Stimulated activated naive CD8-positive, alpha-beta T cell treated with anti-CD3 and anti-CD28 coated beads, Interleukin-15, Interleukin-2, amounts not matched to agents 100 ng/mL and 50 ng/mL, for 24 hours (primary cell): ENCODE measurements at regions not wholly inside any gene's neighbourhood (a gene's known extent, or its start where the extent isn't known, plus 50 kb on each side); places are given as distances from the start of the nearest gene placed in this dataset.

Experiments
- H3K27ac Mint-ChIP-seq: one replicate; pipeline ENCODE4 v1.8.0; 2021; ENCODE audit warnings: mild to moderate bottlenecking, mixed read lengths
- H3K27me3 Mint-ChIP-seq: one replicate; pipeline ENCODE4 v1.8.0; 2021; ENCODE audit warnings: mixed read lengths
- H3K36me3 Mint-ChIP-seq: one replicate; pipeline ENCODE4 v1.8.0; 2021; ENCODE audit warnings: low read depth, mixed read lengths
- H3K4me1 Mint-ChIP-seq: one replicate; pipeline ENCODE4 v1.8.0; 2021; ENCODE audit warnings: low read depth, mixed read lengths
- H3K4me3 Mint-ChIP-seq: one replicate; pipeline ENCODE4 v1.8.0; 2021; ENCODE audit warnings: mild to moderate bottlenecking, mixed read lengths
- H3K9me3 Mint-ChIP-seq: one replicate; pipeline ENCODE4 v1.8.0; 2021; ENCODE audit warnings: mixed read lengths

DNA sequence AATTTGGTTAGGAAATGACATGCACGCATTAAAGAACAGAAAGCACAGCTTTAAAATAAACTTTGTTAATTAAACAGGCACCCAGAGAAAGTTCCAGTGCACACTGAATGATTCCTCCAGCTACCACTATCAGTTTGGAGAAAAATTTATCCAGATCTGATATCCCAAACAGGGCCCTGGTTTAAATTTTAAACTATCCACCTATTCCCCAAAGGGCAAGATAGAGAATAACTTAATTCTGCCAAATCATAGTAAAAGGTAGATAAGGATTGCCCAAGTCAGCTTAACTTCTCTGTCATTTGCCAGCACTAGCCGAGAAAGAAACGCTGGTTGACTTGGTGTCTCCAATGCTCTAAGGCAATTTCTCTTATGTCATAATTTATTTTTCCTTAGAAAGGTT, 321.9 kb upstream of the PKDCC start:
- Mint-ChIP-seq H3K27me3 (peaks cover 4% of the 10 kb centered on the region), H3K27ac (no peak overlapping the region), H3K9me3 (no peaks in the 10 kb centered on the region), H3K4me3 (no peak overlapping the region), H3K36me3 (no peaks in the 10 kb centered on the region), H3K4me1 (no peaks in the 10 kb centered on the region)

DNA sequence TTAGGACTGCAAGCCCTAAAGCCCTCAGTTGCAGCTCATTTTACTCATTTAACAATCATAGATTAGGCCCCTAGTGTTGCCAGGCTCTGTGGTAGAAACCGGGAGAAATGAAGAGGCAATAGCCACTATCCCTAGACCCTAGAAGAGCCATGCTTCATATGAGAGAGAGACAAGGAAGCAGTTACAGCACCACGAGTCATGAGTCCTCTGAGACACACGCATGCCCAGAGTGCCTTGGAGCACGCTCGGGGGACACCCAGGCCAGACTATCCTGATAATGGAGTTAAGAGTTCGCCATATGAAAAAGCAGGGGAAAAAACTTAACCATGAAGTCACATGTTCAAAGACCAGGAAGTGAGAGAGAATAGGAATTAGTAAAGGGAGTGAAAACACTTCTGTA, 321.5 kb upstream of the PKDCC start:
- H3K4me3 Mint-ChIP-seq = no peak overlapping the region
- no peaks in the 10 kb centered on the region for H3K36me3 Mint-ChIP-seq
- no peaks in the 10 kb centered on the region for H3K9me3 Mint-ChIP-seq
- no peaks in the 10 kb centered on the region for H3K4me1 Mint-ChIP-seq
- no peak overlapping the region for H3K27ac Mint-ChIP-seq
- H3K27me3 Mint-ChIP-seq = peaks cover 6% of the 10 kb centered on the region

DNA sequence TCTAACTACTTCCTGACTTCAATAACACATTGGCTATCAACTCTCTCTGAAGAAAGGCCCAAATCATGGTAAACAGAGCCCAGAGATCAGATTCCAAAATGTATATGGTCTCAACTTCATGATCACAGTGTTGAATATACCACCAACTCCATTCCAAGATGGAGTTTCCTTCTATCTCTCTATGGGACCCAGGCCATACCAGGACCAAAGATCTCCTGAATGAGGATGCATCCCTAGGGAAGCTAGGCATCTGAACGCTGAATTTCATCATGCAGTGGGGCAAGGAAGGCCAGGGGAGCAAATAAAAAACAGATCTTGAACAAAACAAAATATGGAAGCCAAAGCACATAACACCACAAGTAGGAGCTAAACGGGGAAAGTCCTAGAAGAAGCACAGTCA, 320.7 kb upstream of the PKDCC start:
- no peak overlapping the region for H3K27ac Mint-ChIP-seq
- H3K36me3 Mint-ChIP-seq = no peaks in the 10 kb centered on the region
- H3K27me3 Mint-ChIP-seq = peaks cover 12% of the 10 kb centered on the region
- no peak overlapping the region for H3K4me3 Mint-ChIP-seq
- H3K4me1 Mint-ChIP-seq = no peaks in the 10 kb centered on the region
- H3K9me3 Mint-ChIP-seq = no peaks in the 10 kb centered on the region

DNA sequence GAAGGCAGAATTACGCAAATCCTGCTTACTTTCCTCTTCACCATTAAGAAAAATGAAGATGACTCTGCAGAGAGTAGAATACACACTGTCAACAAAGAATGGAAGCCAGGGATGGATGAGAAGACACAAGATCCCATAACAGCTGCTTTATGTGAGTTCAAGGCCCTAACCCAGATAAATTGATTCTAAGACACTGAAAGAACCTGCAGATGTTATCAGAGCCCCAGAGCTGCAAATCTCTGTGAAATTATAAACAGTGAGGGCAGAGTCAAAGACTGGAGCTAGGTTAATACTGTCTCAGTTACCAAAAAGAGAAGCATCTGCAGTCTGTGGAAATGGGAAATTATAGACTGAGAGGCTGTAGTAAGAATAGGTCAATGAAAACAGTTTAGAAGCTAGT, 320.1 kb upstream of the PKDCC start:
- Mint-ChIP-seq H3K4me3 (no peak overlapping the region), H3K4me1 (no peaks in the 10 kb centered on the region), H3K27ac (no peak overlapping the region), H3K27me3 (peaks cover 16% of the 10 kb centered on the region), H3K9me3 (no peaks in the 10 kb centered on the region), H3K36me3 (no peaks in the 10 kb centered on the region)

DNA sequence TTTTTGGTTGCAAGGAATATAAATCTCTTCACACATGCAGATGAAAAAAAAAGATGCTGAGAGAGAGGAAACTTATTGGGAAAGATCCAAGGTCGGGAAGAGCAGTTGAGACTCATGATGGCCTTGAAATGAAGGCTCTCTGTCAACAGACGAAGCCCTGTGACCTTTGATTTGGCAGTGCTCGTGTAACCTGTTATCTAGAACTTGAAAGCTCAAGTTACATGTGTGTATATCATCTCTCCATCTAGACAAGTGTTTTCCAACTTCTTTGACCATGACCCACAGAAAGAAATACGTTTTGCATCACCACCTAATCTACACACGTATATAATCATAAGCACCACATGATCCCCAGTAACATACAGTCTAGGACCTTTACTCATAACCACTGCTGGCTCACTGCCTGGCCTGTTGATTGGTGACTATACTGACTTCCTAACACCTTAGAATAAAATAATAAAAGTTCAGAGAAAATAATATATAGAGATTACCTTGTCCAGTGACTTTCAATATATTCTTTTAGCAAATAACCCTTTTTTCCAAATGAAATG, 319.0 kb upstream of the PKDCC start:
- H3K27ac Mint-ChIP-seq = no peak overlapping the region
- no peaks in the 10 kb centered on the region for H3K36me3 Mint-ChIP-seq
- no peaks in the 10 kb centered on the region for H3K9me3 Mint-ChIP-seq
- H3K4me3 Mint-ChIP-seq = no peak overlapping the region
- peaks cover 16% of the 10 kb centered on the region for H3K27me3 Mint-ChIP-seq
- no peaks in the 10 kb centered on the region for H3K4me1 Mint-ChIP-seq

DNA sequence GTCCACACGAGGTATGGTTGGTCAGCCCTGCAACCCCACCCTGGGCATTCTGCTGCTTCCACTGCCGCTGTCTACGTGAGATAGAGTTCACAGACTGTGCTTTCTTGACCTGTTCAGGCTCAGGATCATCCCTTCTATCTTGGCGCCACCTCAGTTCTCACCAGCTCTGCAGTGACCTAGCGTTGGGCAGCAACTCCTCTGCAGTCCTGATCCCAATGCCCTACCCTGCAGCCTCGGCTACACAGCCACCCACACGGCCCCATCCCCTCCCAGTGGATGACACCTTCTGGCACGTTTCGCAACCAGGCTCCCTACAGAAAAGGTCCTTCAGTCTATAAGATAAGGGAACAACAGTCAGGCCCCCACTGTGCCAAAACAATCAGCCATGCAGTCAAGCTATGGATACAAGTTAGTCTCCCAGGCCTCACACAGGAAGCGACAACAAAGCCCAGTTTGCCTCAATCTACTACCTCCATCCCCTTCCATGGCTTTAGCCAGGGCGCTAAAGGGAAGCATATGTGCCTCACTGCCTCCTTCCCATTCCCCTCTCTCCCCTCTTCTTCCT, 317.9 kb upstream of the PKDCC start:
- H3K4me1 Mint-ChIP-seq = no peaks in the 10 kb centered on the region
- H3K27me3 Mint-ChIP-seq = peaks cover 20% of the 10 kb centered on the region
- H3K9me3 Mint-ChIP-seq = no peaks in the 10 kb centered on the region
- H3K27ac Mint-ChIP-seq = no peak overlapping the region
- H3K36me3 Mint-ChIP-seq = no peaks in the 10 kb centered on the region
- H3K4me3 Mint-ChIP-seq = no peak overlapping the region

DNA sequence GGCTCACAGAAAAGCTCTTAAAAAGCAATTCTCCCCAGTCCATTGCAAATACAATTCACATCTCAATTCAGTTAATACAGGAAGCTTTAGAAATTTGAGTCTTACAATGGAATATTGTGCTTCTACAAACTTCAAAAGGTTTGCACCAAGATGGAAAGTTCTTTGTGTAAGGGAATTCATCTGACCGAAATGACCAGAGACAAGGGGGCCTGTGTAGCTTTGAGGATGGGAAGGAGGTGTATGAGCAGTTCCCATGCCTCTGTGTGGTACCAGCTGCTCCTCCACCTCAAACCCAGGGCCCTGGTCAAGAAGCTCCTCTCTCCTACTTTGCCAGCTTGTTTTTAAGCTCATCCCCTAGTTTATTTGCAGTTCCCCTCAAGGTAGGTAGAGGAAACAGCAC, 312.8 kb upstream of the PKDCC start:
- H3K27me3 Mint-ChIP-seq = peaks cover 29% of the 10 kb centered on the region
- no peaks in the 10 kb centered on the region for H3K9me3 Mint-ChIP-seq

DNA sequence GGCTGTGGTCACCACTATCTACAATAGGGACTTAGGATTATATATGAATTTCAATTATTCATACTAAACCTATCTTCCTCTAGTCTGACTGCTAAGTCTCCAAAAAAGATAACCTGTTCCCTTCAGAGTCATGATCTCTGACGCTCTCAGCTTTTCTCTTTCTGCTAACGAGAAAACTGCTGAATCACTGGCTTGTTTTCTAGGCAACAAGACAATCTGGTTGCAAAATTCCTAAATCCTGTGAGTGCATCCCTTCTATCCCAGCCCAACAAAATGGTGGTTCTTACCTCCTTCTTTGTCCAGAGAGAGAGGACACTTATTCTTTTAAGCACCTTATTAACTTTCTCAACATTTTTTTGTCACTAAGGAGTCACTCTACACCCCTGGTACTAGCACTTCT, 312.3 kb upstream of the PKDCC start:
- Mint-ChIP-seq H3K4me1 (no peaks in the 10 kb centered on the region), H3K36me3 (no peaks in the 10 kb centered on the region), H3K4me3 (no peak overlapping the region), H3K27me3 (peaks cover 25% of the 10 kb centered on the region), H3K9me3 (no peaks in the 10 kb centered on the region), H3K27ac (no peak overlapping the region)

More for the DNA sequence above, 312.8 kb upstream of the PKDCC start:
- Mint-ChIP-seq H3K4me3 (no peak overlapping the region), H3K4me1 (no peaks in the 10 kb centered on the region), H3K27ac (no peak overlapping the region), H3K36me3 (no peaks in the 10 kb centered on the region)

DNA sequence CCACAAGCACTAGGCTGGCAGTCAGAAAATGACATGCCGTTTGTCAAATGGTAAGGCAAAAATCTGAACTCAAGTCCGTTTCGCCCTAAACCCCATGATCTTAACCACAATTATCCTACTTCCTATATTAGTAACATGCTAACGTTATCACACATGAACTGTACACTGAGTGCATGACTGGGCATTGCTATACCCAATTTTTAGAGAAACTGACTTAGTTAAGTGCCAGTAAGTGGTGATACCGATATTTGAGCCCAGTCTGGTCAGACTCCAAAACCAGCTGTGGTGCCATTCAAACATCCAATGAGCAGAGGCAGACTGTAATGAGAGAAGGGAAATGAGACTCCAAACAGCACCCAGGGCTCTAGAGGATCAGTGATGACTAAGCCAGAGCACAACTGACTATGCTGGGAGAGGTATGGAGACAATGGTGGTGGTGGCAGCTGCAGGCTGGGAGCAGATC, 311.7 kb upstream of the PKDCC start:
- Mint-ChIP-seq H3K4me1 (no peaks in the 10 kb centered on the region), H3K4me3 (no peak overlapping the region), H3K27me3 (peaks cover 25% of the 10 kb centered on the region), H3K36me3 (no peaks in the 10 kb centered on the region), H3K9me3 (no peaks in the 10 kb centered on the region), H3K27ac (no peak overlapping the region)

DNA sequence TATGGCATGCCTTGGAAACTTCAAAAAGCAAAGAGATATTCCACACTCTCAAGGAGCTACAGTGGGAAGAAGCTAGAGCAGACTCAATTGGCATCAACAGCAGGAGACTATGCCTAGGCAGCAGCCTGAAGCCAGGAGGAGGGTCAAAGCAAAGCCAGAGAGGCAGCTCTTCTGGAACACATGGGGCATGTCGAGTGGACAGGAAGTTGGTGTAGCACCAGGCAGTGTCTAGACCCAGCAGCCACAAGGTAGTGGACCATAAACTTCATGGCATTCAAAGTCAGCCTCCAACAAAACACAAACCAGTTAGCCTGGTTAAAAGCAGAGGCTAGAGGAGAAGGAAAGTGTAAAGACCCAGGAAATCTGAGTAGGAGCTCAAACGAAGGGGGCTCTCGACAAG, 311.2 kb upstream of the PKDCC start:
- Mint-ChIP-seq H3K4me1 (no peaks in the 10 kb centered on the region), H3K9me3 (no peaks in the 10 kb centered on the region), H3K27me3 (peaks cover 21% of the 10 kb centered on the region), H3K36me3 (no peaks in the 10 kb centered on the region), H3K27ac (no peak overlapping the region), H3K4me3 (no peak overlapping the region)

DNA sequence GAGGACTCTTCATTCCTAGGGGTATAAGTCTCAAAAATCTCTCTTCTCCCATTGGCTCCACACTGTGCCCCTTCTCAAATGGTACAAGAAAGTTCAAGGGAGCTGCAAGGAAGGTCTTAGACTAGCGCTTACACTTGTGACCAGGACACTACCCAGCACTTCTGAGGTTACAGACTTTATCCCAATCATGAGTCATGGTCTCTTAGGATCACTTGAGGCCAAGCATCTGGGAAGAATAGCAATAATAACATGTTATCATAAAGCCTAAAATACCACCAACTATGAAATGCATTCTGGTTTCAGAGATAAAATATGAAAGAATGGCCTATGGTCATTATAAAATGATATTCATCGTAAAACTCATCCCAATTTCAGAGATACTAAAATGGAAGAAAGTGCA, 309.9 kb upstream of the PKDCC start:
- H3K4me3 Mint-ChIP-seq = no peak overlapping the region
- peaks cover 13% of the 10 kb centered on the region for H3K27me3 Mint-ChIP-seq
- H3K9me3 Mint-ChIP-seq = no peaks in the 10 kb centered on the region
- H3K36me3 Mint-ChIP-seq = no peaks in the 10 kb centered on the region
- no peaks in the 10 kb centered on the region for H3K4me1 Mint-ChIP-seq
- H3K27ac Mint-ChIP-seq = no peak overlapping the region

DNA sequence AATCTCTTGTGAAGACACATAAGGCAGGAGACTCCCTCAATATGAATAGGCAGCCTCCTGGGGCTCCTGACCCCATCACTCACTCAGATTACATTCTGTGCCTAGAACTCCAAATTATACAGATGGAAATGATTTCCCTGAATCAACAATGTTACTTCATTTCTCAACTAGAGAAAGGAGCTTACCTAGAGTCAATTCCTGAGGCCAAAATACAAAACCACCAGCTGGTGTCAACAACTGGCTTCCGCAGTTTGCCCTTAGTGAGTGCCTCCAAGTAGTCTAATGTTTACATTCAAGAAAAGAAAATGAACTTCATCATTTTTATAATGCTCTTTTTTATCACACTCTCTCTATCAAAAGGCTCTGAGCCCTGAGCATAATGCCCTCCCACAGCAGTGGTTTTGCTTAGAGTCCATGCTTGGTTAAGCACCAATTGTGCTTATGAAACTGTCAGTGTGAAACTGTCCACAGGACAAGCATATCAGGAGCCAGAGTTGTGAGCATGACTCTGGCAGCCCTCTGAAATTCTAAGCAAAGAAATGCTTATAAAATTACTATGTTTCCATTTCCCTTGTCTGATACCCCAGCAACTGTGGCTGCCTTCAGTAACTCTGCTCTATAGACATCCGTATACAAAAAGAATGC, 305.7 kb upstream of the PKDCC start:
- H3K36me3 Mint-ChIP-seq = no peaks in the 10 kb centered on the region
- H3K4me1 Mint-ChIP-seq = no peaks in the 10 kb centered on the region
- no peak overlapping the region for H3K27ac Mint-ChIP-seq
- no peaks in the 10 kb centered on the region for H3K27me3 Mint-ChIP-seq
- no peak overlapping the region for H3K4me3 Mint-ChIP-seq
- H3K9me3 Mint-ChIP-seq = no peaks in the 10 kb centered on the region

DNA sequence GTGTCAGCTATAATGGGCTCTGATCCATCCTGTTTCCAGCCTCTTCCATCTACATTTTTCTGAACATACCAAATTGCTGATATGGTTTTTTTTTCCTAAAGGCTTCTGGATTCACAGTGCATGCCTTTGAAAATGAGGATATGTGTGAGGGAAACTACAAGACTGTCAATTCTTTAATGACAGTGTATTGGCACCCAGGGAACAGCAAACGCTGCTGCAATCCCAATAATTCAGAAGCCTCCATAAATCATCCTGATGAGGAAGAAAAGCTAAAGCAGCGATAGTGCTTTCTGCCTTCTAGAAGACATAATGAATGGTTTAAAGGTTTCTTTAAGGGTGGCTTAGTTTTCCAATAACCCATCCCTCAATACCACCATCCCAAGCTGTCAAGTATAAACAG, 304.5 kb upstream of the PKDCC start:
- Mint-ChIP-seq H3K4me1 (no peaks in the 10 kb centered on the region), H3K27me3 (no peaks in the 10 kb centered on the region), H3K27ac (no peak overlapping the region), H3K36me3 (no peaks in the 10 kb centered on the region), H3K9me3 (no peaks in the 10 kb centered on the region), H3K4me3 (no peak overlapping the region)

DNA sequence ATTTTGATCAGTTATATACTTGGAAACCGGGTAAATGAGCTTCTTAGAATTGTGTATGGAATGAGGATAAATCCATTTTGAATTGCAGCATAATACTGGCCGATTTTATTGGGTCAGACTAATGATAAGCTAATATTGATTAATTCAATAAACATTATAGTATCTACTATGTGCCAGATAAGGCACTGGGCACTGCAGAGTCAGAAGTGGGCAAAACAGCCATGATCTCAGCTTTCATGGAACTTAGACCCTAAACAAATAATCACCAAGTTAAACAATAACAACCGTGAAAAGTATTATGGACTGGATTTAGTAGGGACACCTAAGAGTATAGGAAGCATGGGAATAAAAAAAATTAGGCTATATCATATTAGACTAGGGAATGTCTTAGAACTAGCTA, 297.0 kb upstream of the PKDCC start:
- Mint-ChIP-seq H3K36me3 (no peaks in the 10 kb centered on the region), H3K27me3 (no peaks in the 10 kb centered on the region), H3K27ac (no peak overlapping the region), H3K4me1 (no peaks in the 10 kb centered on the region), H3K4me3 (no peak overlapping the region), H3K9me3 (peaks cover 4% of the 10 kb centered on the region)

DNA sequence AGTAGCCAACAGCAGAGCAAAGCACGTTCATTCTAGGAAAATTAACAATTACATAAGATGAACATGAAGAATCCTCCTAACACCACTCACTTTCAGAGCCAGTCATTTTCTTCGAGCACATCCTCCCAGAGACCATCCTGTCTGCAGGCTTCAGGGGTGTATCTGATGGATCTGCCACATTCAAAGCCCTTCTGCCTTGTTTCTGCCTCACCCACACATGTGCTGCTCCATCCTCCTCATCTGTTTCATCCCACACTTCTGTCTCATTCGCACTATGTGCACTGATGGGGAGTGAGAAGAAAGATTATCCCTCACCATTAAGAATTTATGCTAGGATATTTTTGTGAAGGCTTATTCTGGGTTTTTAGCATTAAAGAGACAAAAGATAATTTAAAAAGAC, 287.9 kb upstream of the PKDCC start:
- H3K27ac Mint-ChIP-seq = no peak overlapping the region
- no peaks in the 10 kb centered on the region for H3K9me3 Mint-ChIP-seq
- H3K4me3 Mint-ChIP-seq = no peak overlapping the region
- H3K4me1 Mint-ChIP-seq = no peaks in the 10 kb centered on the region
- no peaks in the 10 kb centered on the region for H3K36me3 Mint-ChIP-seq
- peaks cover 4% of the 10 kb centered on the region for H3K27me3 Mint-ChIP-seq

DNA sequence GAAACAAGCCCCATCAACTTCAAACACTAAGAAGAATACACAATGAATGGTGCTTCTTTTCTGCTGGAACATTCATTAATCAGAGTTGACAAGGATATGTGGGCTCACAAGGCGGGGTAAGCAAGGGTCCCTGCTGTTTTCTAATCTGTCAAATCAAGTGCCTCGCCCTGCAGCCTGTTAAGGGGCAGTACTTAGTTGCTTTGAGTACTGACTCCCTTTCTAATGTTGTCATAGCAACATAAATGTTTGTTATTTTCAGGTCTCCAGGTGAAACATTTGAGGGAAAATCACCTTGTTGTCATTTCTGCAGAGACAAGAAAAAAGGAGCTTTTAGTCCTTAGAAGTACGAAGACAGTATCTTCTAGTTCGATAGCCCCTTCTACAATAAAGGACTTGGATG, 284.7 kb upstream of the PKDCC start:
- Mint-ChIP-seq H3K36me3 (no peaks in the 10 kb centered on the region), H3K4me3 (no peak overlapping the region), H3K4me1 (no peaks in the 10 kb centered on the region), H3K9me3 (no peaks in the 10 kb centered on the region), H3K27ac (no peak overlapping the region), H3K27me3 (peaks cover 4% of the 10 kb centered on the region)
